ENCODE measurements at regions not wholly inside any gene's neighbourhood (a gene's known extent, or its start where the extent isn't known, plus 50 kb on each side); places are given as distances from the start of the nearest gene placed in this dataset.

- DNase-seq, result no peak
- no peak for TF ChIP-seq CTCF (IDR thresholded peaks at IDR 0.05; ENCODE audit: low read depth, low read length)
- H3K27ac ChIP-seq, result no peak overlapping the region
- no peak overlapping the region for H3K4me3 ChIP-seq (ENCODE audit: low read depth, low read length)
- no peaks in the 10 kb centered on the region for H3K9me3 ChIP-seq (ENCODE audit: severe bottlenecking)
- H3K27me3 ChIP-seq (ENCODE audit: insufficient read depth, low read depth, severe bottlenecking), result no peaks in the 10 kb centered on the region
- H3K36me3 ChIP-seq, result no peaks in the 10 kb centered on the region
Observed at GRCh38 chr3:194809382-194809781, 123.7 kb downstream of the FAM43A start.

DNA sequence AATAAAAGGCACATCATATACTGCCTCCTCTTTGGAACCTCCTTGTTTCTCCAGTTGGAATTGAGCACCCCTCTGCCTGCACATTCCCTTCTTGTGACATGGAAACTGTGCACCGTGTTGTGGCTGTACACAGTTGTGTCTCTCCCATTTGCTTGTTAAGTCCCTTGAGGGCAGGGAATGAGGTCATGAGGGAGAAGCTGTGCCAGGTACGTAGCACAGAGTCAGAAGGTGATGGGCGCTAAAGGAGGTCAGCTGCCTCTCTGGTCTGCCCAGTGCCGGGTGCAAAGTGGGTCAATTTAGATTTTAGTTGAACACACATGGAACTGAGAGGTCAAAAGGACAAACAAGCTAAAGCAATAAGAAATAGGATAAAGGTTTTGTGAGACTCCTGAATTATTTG is 124.4 kb downstream of the FAM43A start:
- DNase-seq, result no peak
- H3K36me3 ChIP-seq, result no peaks in the 10 kb centered on the region
- H3K9me3 ChIP-seq (ENCODE audit: severe bottlenecking), result no peaks in the 10 kb centered on the region
- no peak overlapping the region for H3K4me3 ChIP-seq (ENCODE audit: low read depth, low read length)
- no peak overlapping the region for H3K27ac ChIP-seq
- TF ChIP-seq CTCF (IDR thresholded peaks at IDR 0.05; ENCODE audit: low read depth, low read length), result no peak
- H3K27me3 ChIP-seq (ENCODE audit: insufficient read depth, low read depth, severe bottlenecking), result no peaks in the 10 kb centered on the region

DNA sequence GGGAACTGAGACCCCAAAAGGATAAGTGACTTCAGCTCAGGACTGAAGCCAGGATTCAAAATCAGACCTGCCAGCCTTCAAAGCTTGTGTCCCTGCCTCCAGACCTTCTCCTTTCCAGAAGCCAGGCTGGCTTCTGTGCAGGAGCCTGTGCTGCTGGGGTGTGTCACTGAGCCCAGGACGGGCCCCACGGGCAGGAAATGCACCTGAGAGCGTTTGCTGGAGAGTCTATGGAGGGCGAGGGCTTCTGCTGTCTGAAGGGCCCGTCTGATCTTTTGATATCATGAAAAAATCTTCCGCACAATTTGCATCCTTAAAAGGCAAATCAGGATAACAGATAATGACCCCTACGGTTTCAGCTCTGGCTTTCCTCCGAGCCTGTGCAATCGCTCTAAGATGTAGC is 125.4 kb downstream of the FAM43A start:
- DNase-seq, result no peak
- no peaks in the 10 kb centered on the region for H3K9me3 ChIP-seq (ENCODE audit: severe bottlenecking)
- TF ChIP-seq CTCF (IDR thresholded peaks at IDR 0.05; ENCODE audit: low read depth, low read length), result no peak
- H3K27ac ChIP-seq, result no peak overlapping the region
- no peak overlapping the region for H3K4me3 ChIP-seq (ENCODE audit: low read depth, low read length)
- no peaks in the 10 kb centered on the region for H3K36me3 ChIP-seq
- H3K27me3 ChIP-seq (ENCODE audit: insufficient read depth, low read depth, severe bottlenecking), result no peaks in the 10 kb centered on the region

DNA sequence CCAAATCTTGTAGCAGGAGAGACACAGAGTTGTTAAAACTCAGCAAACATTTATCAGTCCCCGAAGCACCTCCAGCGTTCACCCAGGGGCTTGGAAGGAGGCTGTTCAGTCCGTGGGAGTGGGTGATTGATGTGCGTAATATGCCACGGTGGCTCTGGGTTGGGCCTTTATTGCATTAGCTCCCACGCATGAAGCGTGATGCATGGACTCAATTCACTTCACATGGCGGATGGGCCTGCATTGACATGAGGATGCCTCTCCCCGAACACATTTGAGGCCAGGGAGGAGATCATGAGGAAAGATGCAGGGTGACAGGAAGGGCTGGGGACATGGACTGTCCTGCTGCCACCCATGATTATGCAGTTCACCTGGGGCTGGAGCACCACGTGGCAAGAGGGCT is 126.5 kb downstream of the FAM43A start:
- H3K9me3 ChIP-seq (ENCODE audit: severe bottlenecking), result no peaks in the 10 kb centered on the region
- DNase-seq, result no peak
- no peak overlapping the region for H3K27ac ChIP-seq
- no peak overlapping the region for H3K4me3 ChIP-seq (ENCODE audit: low read depth, low read length)
- H3K27me3 ChIP-seq (ENCODE audit: insufficient read depth, low read depth, severe bottlenecking), result no peaks in the 10 kb centered on the region
- no peaks in the 10 kb centered on the region for H3K36me3 ChIP-seq
- no peak for TF ChIP-seq CTCF (IDR thresholded peaks at IDR 0.05; ENCODE audit: low read depth, low read length)

DNA sequence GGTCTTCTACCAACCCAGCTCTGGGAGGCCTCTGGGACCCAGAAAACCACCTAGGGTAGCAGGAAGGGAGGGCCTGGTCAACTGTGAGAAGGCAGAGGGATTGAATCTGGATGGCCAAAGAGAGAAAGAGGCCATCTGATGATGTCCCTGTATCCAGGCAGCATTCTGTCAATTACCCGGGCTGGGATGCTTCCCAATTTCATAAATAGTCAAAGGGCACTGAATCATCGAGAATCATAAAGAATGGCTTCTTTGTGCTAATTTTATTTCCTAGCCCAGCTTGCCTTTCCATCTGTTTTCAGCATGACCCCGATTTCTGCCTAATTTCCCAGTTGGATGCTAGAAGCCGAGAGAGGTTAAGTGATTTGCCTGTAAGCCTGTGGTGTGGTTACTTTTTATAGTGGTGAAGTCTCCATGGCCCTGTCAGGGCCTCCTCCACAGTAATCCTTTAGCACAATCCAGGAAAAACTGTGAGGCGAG is 129.2 kb downstream of the FAM43A start:
- H3K4me3 ChIP-seq (ENCODE audit: low read depth, low read length), result no peak overlapping the region
- no peak for DNase-seq
- H3K36me3 ChIP-seq, result no peaks in the 10 kb centered on the region
- H3K9me3 ChIP-seq (ENCODE audit: severe bottlenecking), result no peaks in the 10 kb centered on the region
- TF ChIP-seq CTCF (IDR thresholded peaks at IDR 0.05; ENCODE audit: low read depth, low read length), result no peak
- H3K27ac ChIP-seq, result no peak overlapping the region
- no peaks in the 10 kb centered on the region for H3K27me3 ChIP-seq (ENCODE audit: insufficient read depth, low read depth, severe bottlenecking)

Measured in WERI-Rb-1 (cell line).